SIG-M5 (cell line): ENCODE measurements at regions not wholly inside any gene's neighbourhood (a gene's known extent, or its start where the extent isn't known, plus 50 kb on each side); places are given as distances from the start of the nearest gene placed in this dataset.
"Not testable (repeated sequence)": the region's sequence is repeated elsewhere in the genome, so short reads cannot be mapped to it uniquely, and the experiment has no call there.

Experiments
- DNase-seq: peaks from one replicate; lab custom pipeline; 2025; lab: John Stamatoyannopoulos, UW

DNA sequence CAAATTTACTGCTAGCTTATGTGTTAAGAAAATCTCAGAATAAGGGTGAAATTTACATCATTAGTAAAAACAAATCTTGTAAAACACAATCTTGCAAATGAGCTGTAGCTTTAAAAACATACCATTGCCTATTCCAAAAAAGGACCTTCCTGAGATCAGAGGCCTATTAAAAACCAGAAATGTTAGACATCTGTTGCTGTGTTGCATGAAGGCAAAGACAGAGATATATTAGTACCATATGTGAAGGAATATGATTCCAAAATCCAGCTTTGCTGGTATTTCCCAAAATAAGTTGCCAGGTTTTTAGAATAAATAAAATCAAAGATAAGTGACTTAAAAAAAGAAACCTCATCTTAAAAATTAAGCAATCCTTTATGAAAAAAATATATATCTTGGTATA, 504.1 kb upstream of the CDIN1 start:
- DNase-seq, result no peak

DNA sequence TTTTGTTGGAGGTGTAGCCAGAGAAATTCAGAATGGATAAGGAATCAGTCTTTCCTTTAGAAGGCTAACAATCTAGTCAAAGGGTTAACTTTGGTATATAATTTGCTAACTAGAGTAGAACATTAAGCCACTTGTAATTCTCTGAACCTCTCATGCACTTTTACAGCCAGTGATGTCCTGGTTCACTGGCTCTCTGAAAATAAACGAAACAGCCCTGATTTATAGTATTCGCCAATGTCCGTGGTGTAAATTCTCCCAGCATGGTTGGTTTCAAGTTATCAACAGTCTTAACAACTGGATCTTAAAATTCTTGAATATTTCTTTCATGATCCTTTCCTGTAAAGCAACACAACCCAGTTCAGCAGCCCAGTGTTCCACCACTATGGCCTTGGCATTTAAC, 500.4 kb upstream of the CDIN1 start:
- no peak for DNase-seq

DNA sequence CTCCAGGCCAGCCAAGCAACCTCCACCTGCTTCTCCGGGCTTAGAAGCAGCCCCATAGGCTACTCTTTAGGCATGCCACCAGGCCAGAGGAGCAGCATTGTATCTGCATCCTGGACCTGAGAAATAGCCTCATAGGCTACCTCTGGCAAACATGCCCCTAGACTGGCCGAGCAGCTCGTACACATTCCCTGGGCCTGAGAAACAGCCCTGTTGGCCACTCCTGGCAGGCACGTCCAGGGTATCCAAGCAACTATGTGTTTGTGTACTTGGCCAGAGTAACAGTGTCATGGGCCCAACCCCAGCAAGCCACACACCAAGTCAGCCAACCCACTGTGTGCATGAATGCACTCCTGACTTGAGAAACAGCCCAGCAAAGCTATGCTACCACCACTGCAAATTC, 498.7 kb upstream of the CDIN1 start:
- DNase-seq, result no peak

DNA sequence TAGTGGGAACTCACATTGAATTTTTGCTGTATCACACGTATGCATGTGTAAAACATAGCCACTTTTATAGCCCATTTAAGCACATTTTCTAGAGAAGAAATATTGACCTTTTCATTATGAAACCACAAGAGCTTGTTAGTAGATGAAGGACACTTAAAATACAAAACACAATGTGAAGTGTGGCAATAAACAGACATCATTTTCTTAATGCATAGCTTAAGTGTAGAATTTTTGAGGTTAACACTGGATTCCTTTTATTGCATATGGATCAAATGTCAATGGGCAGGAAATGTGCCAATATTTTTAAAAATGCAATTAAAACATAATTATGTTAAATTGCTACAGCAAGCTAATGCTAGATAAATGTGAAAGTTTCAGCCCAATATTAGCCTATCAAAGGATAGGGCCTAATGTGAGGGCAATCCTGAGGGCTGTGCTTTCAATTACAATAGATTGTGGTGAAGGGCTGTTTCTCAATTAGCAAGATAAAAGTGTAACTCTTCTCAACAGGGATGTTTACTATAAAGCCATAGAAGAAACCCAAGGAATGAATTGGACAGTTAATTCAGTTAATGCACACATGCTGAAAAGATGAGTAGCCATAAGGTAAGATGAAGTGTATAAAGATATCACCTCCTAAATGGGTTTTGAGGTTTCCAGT, 489.0 kb upstream of the CDIN1 start:
- no peak for DNase-seq

DNA sequence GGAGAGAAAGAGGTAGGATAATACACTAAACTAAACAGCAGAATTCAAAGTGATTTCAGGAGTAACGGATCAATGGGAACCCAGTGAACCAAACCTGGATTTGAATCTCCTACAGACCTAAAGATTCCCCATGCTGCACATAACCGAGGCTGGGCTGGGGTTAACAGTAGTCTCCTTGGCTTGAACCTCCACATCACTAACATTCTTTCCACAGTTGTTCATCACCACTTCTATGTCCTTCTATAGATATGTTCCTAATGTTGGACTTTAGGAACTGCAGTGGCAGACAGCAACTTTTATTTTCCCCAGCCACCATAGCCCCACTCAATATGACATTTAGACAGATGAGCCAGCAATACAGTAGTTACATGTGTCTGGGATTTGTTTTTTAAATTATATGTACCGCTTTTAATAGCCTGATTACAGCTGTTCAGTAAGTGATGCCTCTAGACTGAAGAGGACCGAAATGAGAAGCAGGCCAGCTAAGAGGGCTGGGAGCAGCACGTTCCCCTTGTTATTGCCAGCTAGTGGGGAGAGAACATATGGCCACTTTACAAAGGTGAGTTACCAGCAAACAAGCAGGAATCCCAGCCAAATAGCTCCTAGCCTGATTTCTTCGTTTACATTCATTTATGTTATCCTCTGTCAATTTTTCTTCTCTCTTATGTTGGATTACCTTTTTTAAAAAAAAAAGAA, 472.6 kb upstream of the CDIN1 start:
- no peak for DNase-seq

DNA sequence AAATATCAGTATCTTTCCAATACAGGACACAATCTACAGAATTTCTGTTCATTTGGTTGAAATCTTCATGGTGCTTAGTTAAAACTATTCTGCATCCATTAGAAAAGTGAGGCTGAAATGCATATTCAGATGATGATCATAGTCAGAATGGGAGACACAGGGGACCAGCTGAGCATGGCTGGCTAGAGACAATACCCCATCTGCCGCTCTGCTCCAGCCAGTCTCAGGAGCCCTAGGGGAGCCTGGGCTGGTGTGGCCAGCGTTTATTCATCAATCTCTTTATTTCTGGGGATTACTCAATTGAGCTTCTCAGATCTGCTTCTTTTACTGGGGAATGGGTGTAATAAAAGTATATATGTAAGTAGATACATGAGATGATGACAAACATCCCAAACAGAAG, 470.9 kb upstream of the CDIN1 start:
- no peak for DNase-seq

DNA sequence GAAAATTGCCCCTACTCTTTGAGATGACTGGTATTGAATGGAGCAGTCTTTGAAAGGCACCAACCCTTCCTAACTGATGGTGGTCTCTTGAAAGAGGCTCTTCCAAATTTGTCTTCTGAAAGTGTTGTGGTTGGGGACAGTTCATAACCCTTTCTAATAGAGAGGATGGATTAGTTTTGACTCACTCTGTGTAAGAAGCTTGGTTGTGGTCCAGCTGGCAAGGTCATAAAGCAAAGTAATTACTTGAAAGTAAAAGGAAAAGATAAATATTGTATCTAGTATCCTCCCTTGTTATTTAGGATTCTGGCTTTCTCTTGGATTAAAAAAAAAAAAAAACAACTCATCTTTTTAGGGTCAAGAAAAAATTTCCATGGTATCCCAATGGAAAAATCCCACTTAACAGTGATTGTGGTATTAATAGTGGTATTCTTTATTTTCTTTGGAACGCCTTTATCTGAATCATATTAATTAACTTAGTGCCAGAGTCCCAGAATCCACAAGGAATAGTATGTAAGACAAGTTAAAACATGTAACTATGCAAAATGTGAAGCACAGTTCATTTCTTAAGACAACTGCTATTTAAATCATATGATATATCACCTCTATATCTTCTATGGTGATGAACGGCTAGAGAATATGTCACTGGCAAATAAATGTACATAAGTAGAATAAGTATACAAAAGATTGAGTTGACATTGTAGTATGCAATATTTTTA, 469.3 kb upstream of the CDIN1 start:
- DNase-seq, result no peak

DNA sequence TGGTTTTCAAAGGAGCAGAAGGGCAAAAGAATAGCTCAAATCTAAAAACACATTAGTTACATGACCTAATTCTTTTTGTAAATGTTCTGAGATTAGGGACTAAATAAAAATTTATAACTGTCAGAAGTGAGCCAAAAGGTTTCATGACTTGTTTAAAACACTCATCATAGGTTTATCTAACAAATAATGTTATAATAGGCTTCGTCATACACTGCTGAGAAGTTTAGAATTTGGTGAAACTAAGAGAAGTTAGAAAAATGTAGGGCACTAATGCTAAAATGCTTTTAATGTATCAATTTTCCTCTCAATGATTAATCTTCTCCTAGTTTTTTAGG, 468.8 kb upstream of the CDIN1 start:
- no peak for DNase-seq

DNA sequence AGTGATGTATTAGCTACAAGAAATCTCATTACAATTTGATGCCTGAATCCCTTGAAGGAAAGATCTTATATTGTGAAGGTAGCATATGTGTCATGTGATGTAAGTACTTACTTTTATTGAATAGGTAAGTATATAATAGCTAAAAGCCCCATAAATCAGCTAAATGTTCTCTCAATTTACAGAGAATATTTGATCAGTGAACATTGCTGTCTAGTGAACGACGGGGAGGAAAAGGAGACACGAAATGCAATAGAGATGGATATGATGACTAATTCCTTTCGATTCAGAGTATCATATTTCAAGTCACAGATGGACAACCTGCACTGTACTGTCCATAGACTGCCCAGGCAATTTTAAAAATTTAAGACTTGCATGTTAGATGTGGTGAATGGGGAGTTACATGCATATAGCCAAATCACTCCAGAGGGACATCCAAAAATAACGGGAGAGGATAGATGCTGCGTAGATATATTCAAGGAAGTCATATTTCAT, 462.1 kb upstream of the CDIN1 start:
- DNase-seq, result no peak

DNA sequence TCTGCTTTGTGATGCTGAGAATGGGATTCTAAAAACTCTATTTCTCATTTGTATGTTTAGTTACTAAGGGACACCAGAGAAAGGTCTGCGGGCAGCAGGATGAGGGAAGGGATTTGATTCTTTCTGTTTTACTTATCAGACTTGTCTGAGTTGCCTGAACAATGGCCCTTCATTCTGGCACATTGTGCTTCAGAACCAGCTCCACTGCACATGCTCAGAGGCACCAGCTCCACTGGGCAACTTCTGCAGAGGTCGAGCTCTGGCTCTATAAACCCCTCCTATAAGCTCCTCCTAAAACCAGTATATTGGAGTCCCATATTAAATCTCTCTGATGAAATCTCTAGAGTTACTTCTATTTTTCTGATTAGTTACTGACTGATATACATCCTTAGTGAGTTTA, 453.2 kb upstream of the CDIN1 start:
- no peak for DNase-seq

DNA sequence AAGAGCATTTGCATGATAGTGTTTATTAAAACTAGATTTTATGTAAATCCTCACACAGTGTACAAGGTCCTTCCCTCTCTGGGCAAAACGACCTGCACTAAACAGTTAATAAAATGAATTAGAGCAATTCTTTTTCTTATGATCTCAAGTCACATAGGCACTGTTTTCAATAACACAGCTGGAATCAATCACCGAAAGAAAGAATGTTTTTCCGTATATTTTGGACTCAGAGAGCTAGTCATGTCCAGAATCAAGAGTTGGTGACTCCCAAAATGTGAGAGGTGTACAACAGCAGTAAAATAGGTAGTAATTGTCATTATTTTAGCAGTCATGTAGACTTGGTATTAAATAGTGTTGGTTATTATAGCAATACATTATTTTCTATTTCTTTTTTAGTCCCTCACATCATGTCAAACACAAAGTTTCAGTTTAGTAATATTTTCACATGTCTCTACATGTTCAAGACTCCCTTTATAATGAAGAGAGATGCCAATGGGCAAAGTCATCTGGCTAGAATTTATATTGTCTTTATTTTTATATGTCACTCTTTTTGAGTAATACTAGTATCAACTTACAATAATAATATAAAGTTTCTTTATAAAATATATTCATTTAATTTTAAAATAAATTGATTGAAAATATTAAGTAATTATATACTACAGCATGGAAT, 448.6 kb upstream of the CDIN1 start:
- DNase-seq, result no peak

DNA sequence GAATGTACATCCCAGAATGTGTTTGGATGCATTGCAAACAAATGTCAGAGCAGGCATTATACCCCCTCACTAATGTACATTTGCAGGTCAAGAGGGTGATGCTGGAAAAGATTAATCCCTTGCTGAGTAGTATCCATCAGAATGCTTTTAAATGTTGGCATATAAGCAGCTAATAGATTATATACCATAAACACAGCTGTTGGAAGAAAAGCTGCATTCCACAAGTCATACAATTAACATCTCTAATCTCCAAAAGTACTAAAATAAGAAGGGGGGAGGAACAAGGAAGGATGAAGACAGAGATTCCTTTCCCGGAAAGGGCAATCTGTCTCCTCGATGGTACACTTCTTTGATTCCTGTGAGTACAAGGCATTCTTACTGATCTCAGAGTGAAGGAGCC, 445.7 kb upstream of the CDIN1 start:
- DNase-seq, result no peak

DNA sequence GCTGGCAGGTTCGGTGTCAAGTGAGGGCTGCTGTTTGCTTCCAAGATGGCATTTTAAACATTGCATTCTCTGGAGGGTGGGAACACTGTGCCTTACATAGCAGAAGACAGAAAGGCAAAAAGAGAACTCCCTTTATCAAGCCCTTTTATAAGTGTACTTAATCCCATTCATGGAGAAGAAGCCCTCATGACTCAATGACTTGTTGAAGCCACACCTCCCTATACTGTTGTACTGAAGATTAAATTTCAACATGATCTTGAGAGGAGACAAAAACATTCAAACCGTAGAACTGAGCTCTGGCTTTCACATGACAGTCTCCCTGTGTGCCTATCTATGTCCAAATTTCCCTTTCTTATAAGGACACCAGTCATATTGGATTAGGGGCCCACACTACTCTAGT, 443.4 kb upstream of the CDIN1 start:
- no peak for DNase-seq

DNA sequence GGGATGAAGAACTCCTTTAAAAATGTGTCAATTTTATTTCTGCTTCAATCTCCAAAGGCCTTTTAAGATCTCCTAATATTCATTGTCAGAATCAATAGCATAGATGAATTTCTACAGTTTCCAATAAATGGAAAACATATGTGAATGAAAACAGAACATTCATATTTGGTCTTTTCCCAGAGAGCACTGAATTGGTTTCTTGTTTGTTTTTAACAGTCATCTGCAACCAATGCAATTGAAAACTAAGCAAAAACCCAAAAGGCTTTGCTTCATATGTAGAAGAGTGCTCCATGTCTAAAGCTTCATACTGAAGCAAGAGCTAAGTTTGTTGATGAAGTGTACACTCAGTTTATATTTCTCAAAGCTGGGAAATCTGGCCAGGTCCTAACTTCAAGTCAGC, 426.5 kb upstream of the CDIN1 start:
- no peak for DNase-seq

DNA sequence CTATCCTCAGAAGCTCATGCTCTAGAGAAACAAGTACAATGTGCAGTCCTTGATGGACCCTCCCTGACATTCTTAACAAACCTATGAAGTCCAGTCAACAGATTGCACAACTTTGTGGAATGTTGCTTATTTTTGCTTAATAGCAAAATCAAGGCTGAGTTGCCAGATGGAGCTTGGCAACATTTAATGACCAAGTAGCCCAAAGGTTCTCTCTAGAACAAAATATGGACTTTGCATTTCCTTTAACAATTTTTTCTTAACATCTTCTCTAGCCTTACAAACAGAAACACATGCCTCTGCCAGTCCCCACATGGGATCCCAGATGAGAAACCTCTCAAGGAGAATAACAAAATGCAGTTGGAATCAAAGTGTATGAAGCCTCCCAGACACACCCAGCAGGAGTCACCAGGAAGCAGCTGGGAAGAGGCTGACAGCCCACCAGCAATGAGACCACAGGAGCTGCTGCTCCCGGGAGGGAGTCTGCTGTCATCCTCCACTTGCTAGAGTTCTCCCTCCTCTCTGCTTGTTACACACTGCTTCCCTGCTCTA, 422.5 kb upstream of the CDIN1 start:
- DNase-seq, result no peak

DNA sequence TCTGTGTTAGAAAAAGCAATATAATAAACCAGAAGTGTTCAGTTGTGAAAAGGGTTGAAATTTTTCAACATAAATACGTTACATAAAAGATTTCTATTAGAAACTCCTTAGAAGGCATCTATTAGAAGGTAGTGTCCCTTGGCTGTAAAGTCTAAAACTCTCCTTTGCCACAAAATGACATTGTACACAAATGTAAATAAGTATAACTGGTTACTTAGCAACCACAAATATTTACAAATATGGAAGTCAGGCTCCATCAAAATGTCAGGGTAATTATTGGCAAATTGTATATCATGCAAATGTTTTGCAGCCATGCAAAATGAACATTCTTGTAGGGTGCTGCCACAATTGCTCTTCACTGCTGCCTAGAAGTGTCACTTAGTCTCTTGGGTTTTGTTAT, 419.1 kb upstream of the CDIN1 start:
- no peak for DNase-seq

DNA sequence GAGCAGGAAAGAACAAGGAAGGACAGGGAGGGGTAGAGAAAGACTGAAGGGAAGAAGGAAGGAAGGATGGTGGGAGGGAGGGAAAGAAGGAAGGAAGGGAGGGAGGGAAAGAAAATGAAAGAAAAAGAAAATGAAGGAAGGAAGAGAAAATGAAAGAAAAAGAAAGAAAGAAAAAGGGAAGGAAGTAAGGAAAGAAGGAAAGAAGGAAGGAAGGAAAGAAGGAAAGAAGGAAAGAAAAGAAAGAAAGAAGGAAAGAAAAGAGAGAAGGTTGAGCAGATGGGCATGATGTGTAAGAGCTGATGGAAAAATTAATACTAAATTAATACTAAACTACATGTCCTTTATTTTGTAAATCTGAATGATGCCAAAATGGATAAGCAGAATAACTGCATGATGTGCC, 418.3 kb upstream of the CDIN1 start:
- DNase-seq, result no peak

DNA sequence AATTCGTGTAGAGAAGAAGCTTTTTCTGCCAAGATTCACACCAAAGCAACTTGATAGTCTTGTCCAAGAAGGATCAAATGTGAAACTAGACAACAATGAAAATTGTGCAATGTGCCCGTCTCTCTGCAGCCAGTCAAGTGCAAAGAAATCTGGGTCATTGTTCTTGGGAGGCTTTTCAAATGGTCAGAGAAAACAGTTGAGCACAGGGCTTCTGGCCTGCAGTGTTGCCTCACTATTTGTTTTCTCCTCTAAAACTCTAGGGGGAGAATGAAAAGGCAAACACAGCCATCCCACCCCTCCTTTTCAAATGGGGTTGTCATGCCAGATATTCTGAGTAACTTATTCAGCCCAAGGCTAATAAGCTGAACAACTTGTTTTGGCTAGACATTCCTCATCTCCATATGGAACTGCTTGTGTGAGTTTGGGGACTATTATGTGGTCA, 417.6 kb upstream of the CDIN1 start:
- no peak for DNase-seq

DNA sequence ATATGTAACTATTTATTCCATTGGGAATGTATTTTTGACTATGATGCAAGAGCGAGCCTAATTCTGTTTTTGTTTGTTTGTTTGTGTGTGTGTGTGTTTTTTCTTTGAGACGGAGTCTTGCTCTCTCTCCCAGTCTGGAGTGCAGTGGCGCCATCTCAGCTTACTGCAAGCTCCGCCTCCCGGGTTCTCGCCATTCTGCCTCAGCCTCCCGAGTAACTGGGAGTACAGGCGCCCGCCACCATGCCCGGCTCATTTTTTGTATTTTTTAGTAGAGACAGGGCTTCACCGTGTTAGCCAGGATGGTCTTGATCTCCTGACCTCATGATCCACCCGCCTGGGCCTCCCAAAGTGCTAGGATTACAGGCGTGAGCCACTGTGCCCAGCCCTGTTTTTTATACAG, 415.4 kb upstream of the CDIN1 start:
- not testable (repeated sequence) for DNase-seq

DNA sequence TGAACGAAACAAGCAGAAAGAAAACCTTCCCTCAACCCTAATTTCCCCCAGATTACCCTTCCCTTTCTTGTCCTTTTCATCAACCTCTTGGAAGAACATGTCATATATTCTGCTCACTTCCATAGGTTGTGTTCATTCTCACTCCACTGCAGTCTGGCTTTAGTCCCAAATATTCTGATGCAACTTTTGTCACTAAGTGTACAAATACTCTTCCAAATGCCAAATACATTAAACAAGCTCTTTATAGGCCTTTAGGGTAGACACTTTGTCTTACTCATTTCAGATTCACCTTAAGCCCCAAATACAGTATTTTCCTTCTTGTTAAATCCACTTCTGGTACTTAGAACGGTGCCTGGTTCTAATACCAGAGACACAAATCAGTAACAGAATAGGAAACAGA, 406.5 kb upstream of the CDIN1 start:
- no peak for DNase-seq

DNA sequence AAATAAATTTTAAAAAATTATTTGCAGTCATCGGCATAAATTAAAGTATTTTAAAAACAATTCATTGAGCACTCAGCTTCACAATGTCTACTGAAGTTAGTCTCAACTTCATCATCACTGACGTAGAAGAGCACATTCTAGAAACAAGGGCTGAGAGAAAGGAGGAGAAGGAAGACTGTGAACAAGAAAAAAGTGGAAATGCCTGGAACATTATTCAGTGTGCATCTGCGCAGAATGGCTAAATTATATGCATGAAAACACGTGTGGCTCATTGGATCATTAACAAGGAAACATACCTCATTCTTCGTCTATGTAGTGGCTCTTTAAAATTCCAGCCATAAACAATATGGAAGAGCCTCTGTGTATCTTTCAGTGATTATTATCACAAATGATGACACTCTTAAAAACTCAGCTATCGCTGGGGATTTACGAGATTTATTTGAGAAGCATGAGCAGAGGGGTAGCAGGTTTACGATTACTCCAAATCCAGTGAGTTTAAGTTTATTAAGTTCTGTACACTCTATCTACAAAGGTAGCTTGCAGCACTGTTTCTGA, 404.2 kb upstream of the CDIN1 start:
- DNase-seq, result no peak

DNA sequence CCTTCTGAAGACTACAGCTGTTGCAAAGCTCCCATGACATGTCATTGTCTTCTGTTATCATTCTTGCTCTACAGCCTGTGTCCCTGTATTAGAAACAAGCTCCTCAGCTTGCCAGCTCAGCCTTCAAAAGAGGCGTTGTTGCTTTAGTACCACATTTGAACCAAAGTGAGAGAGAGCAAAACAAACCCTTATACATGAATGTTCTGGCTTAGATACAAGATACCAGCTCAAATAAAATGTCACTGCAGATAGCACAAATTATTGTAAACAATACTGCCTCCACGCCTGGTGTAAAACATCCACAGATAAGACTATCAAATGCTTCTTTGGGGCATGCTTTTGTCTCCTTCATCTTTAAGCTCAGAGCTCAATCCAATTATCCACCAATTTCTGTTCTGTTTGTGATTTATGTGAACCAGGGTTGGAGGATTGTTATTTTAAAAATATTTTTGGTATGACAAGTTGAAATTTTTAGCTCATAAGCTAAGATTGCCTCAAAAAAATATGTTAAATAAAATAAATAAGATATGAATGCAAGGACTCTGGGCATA, 403.6 kb upstream of the CDIN1 start:
- DNase-seq, result no peak
